PFSK-1 (cell line): ENCODE measurements at regions not wholly inside any gene's neighbourhood (a gene's known extent, or its start where the extent isn't known, plus 50 kb on each side); places are given as distances from the start of the nearest gene placed in this dataset.

Experiments used
- FOXP2 ChIP-seq: optimal IDR thresholded peaks from 2 replicates; pipeline ENCODE3; 2011; ENCODE audit warnings: borderline replicate concordance, control low read depth, inconsistent platforms; ENCODE audit not compliant: insufficient read depth; ENCODE audit errors: extremely low read length, extremely low read depth
- POLR2AphosphoS5 ChIP-seq: IDR thresholded peaks from 2 replicates; pipeline ENCODE4 v1.6.1; 2012; ENCODE audit warnings: low read depth, mild to moderate bottlenecking, control low read depth, low read length, moderate library complexity
- REST ChIP-seq, 2 experiments: IDR thresholded peaks; 2 replicates each; pipeline versions ENCODE4 v1.6.1 to v1.8.0; 2011 to 2012; ENCODE audit warnings: low read depth in 2 of 2, low read length in 2 of 2, control low read depth in 1 of 2, inconsistent platforms in 1 of 2, mild to moderate bottlenecking in 1 of 2, moderate library complexity in 1 of 2; ENCODE audit not compliant: insufficient read depth in 1 of 2
- SIN3A ChIP-seq: IDR thresholded peaks from 2 replicates; pipeline ENCODE4 v1.6.1; 2012; ENCODE audit warnings: mild to moderate bottlenecking, low read length, moderate library complexity, borderline replicate concordance; ENCODE audit not compliant: insufficient read depth
- TAF1 ChIP-seq: IDR thresholded peaks from 2 replicates; pipeline ENCODE4 v1.6.1; 2012; ENCODE audit warnings: low read length, control low read depth, borderline replicate concordance; ENCODE audit not compliant: insufficient read depth

GRCh38 chr4:181969151-181969550, 274.1 kb upstream of the TENM3 start:
- TF ChIP-seq POLR2AphosphoS5, result no peak
- no peak for TF ChIP-seq SIN3A
- no peak for TF ChIP-seq FOXP2

- TF ChIP-seq TAF1 (no peak), SIN3A (no peak), FOXP2 (no peak), REST (IDR thresholded peaks at IDR 0.05; ENCODE audit: insufficient read depth in 1 of 2, low read depth in 2 of 2, low read length in 2 of 2) (no peak), POLR2AphosphoS5 (no peak)
These were observed 272.8 kb upstream of the TENM3 start for GRCh38 chr4:181970366-181970765.

GRCh38 chr4:181971411-181971810, 271.8 kb upstream of the TENM3 start:
- TF ChIP-seq FOXP2 (no peak), SIN3A (no peak), TAF1 (no peak), POLR2AphosphoS5 (no peak)

- TF ChIP-seq POLR2AphosphoS5 (no peak), TAF1 (no peak), SIN3A (no peak), FOXP2 (no peak), REST (IDR thresholded peaks at IDR 0.05; ENCODE audit: insufficient read depth in 1 of 2, low read depth in 2 of 2, low read length in 2 of 2) (no peak)
These were observed 271.2 kb upstream of the TENM3 start for GRCh38 chr4:181971973-181972372.

- TF ChIP-seq FOXP2 (no peak), REST (IDR thresholded peaks at IDR 0.05; ENCODE audit: insufficient read depth in 1 of 2, low read depth in 2 of 2, low read length in 2 of 2) (no peak), SIN3A (no peak)
These were observed 266.4 kb upstream of the TENM3 start for GRCh38 chr4:181976764-181977163.

GRCh38 chr4:181982437-181982836, 260.8 kb upstream of the TENM3 start:
- TF ChIP-seq POLR2AphosphoS5, result no peak
- no peak for TF ChIP-seq TAF1
- TF ChIP-seq SIN3A, result no peak
- TF ChIP-seq FOXP2, result no peak
- no peak for TF ChIP-seq REST (IDR thresholded peaks at IDR 0.05; ENCODE audit: insufficient read depth in 1 of 2, low read depth in 2 of 2, low read length in 2 of 2)
